ENCODE measurements at regions not wholly inside any gene's neighbourhood (a gene's known extent, or its start where the extent isn't known, plus 50 kb on each side); places are given as distances from the start of the nearest gene placed in this dataset.

GRCh38 chr11:107276077-107276476, 181.5 kb downstream of the CWF19L2 start:
- no peak for TF ChIP-seq CTCF (IDR thresholded peaks at IDR 0.05; ENCODE audit: insufficient read depth, missing control alignments)
- DNase-seq (ENCODE audit: insufficient read length, low spot score) (no peak), FAIRE-seq (no peak)

- TF ChIP-seq CTCF (IDR thresholded peaks at IDR 0.05; ENCODE audit: insufficient read depth, missing control alignments), result no peak
- no peak for FAIRE-seq
- no peak for DNase-seq (ENCODE audit: insufficient read length, low spot score)
Measured at GRCh38 chr11:107275632-107276031, 182.0 kb downstream of the CWF19L2 start.

- DNase-seq (ENCODE audit: insufficient read length, low spot score) (no peak), FAIRE-seq (no peak)
- no peak for TF ChIP-seq CTCF (IDR thresholded peaks at IDR 0.05; ENCODE audit: insufficient read depth, missing control alignments)
Measured at GRCh38 chr11:107274138-107274537, 183.5 kb downstream of the CWF19L2 start.

GRCh38 chr11:107272561-107272960, 185.1 kb downstream of the CWF19L2 start:
- FAIRE-seq (no peak), DNase-seq (ENCODE audit: insufficient read length, low spot score) (no peak)
- TF ChIP-seq CTCF (IDR thresholded peaks at IDR 0.05; ENCODE audit: insufficient read depth, missing control alignments), result no peak

GRCh38 chr11:107271425-107271824, 186.2 kb downstream of the CWF19L2 start:
- TF ChIP-seq CTCF (IDR thresholded peaks at IDR 0.05; ENCODE audit: insufficient read depth, missing control alignments), result no peak
- DNase-seq (ENCODE audit: insufficient read length, low spot score), result no peak
- FAIRE-seq, result no peak

- DNase-seq (ENCODE audit: insufficient read length, low spot score), result no peak
- FAIRE-seq, result no peak
- no peak for TF ChIP-seq CTCF (IDR thresholded peaks at IDR 0.05; ENCODE audit: insufficient read depth, missing control alignments)
Measured at GRCh38 chr11:107268977-107269376, 188.6 kb downstream of the CWF19L2 start.

- FAIRE-seq (no peak), DNase-seq (ENCODE audit: insufficient read length, low spot score) (no peak)
- no peak for TF ChIP-seq CTCF (IDR thresholded peaks at IDR 0.05; ENCODE audit: insufficient read depth, missing control alignments)
Measured at GRCh38 chr11:107266455-107266854, 191.2 kb downstream of the CWF19L2 start.

Measured in D721Med (cell line).